SK-N-SH (cell line): ENCODE measurements at regions not wholly inside any gene's neighbourhood (a gene's known extent, or its start where the extent isn't known, plus 50 kb on each side); places are given as distances from the start of the nearest gene placed in this dataset.

Experiments used
- CTCF ChIA-PET: fragments of 300-600, 350-600 bp; formaldehyde crosslinking; extraction: SDS; loops from one replicate; lab custom pipeline; 2021; lab: Yijun Ruan, JAX
- POLR2A ChIA-PET: fragments of 350-600 bp; sonication (Branson Sonifier 250); formaldehyde crosslinking; extraction: SDS; loops from one replicate; lab custom pipeline; 2020; ENCODE audit warnings: antibody characterized with exemption, inconsistent platforms; lab: Yijun Ruan, JAX
- DNase-seq: peaks from one replicate; pipeline ENCODE4 v3.0.0; 2012
- H2AFZ ChIP-seq: fragments of 200-600 bp; sonication (generic); 2 replicates; pipeline ENCODE4 v1.8.1; 2016; ENCODE audit warnings: antibody characterized with exemption, mild to moderate bottlenecking, low read depth
- H3F3A ChIP-seq: fragments of 200-600 bp; sonication (generic); replicated peaks from 2 replicates; pipeline ENCODE3; 2016; ENCODE audit warnings: antibody characterized with exemption, mild to moderate bottlenecking; ENCODE audit not compliant: insufficient read depth
- H3K27ac ChIP-seq, 2 experiments: fragments of 200-500 bp in 1 of 2; fragments of 200-600 bp in 1 of 2; sonication (Bioruptor generic) in 1 of 2; sonication (generic), shearing (Covaris generic) in 1 of 2; 2 replicates each; pipeline versions ENCODE4 v1.5.1 to v1.6.1; 2014 to 2016; ENCODE audit warnings: low read depth in 2 of 2, inconsistent platforms in 1 of 2, low read length in 1 of 2, mild to moderate bottlenecking in 1 of 2, mixed read lengths in 1 of 2
- H3K27me3 ChIP-seq: fragments of 200-600 bp; sonication (generic), shearing (Covaris generic); 2 replicates; pipeline ENCODE4 v1.6.1; 2016; ENCODE audit warnings: mixed run types; ENCODE audit not compliant: insufficient read depth
- H3K36me3 ChIP-seq, 2 experiments: fragments of 200-500 bp in 1 of 2; fragments of 200-600 bp in 1 of 2; sonication (Bioruptor generic) in 1 of 2; sonication (generic) in 1 of 2; replicated peaks in 1 of 2; 2 replicates each; pipeline versions ENCODE3 to v1.5.1; 2014 to 2016; ENCODE audit warnings: low read length in 1 of 2, mild to moderate bottlenecking in 1 of 2; ENCODE audit not compliant: insufficient read depth in 2 of 2, control insufficient read depth in 1 of 2
- H3K4me1 ChIP-seq, 2 experiments: fragments of 200-500 bp in 1 of 2; fragments of 200-600 bp in 1 of 2; sonication (Bioruptor generic) in 1 of 2; sonication (generic), shearing (Covaris generic) in 1 of 2; 2 replicates each; pipeline versions ENCODE4 v1.5.1 to v1.6.1; 2014 to 2016; ENCODE audit warnings: low read depth in 1 of 2, low read length in 1 of 2, mixed run types in 1 of 2; ENCODE audit not compliant: insufficient read depth in 2 of 2, control insufficient read depth in 1 of 2
- H3K4me2 ChIP-seq: fragments of 200-600 bp; sonication (generic), shearing (Covaris generic); 2 replicates; pipeline ENCODE4 v1.6.1; 2017; ENCODE audit warnings: mixed run types
- H3K4me3 ChIP-seq, 2 experiments: fragments of 200-500 bp in 1 of 2; fragments of 200-600 bp in 1 of 2; sonication (Bioruptor generic) in 1 of 2; sonication (generic), shearing (Covaris generic) in 1 of 2; 2 replicates each; pipeline versions ENCODE4 v1.5.1 to v1.8.1; 2014 to 2016; ENCODE audit warnings: low read depth in 2 of 2, inconsistent platforms in 1 of 2, low read length in 1 of 2, mild to moderate bottlenecking in 1 of 2, mixed read lengths in 1 of 2, moderate library complexity in 1 of 2
- H3K79me2 ChIP-seq: fragments of 200-600 bp; sonication (generic); 2 replicates; pipeline ENCODE4 v1.8.1; 2017; ENCODE audit warnings: mild to moderate bottlenecking; ENCODE audit not compliant: insufficient read depth
- H3K9ac ChIP-seq: fragments of 200-600 bp; sonication (generic); 2 replicates; pipeline ENCODE4 v1.6.1; 2017; ENCODE audit warnings: mixed run types
- H3K9me2 ChIP-seq: fragments of 200-600 bp; sonication (generic); 2 replicates; pipeline ENCODE4 v1.6.1; 2017; ENCODE audit warnings: mixed run types
- H3K9me3 ChIP-seq: fragments of 200-600 bp; sonication (generic); 2 replicates; pipeline ENCODE4 v1.6.1; 2017; ENCODE audit warnings: mixed run types, mild to moderate bottlenecking, moderate library complexity
- H4K20me1 ChIP-seq: fragments of 200-600 bp; sonication (generic); 2 replicates; pipeline ENCODE4 v1.6.1; 2017; ENCODE audit warnings: mild to moderate bottlenecking, mixed run types; ENCODE audit not compliant: insufficient read depth
- CTCF ChIP-seq: fragments of 200-600 bp; sonication (generic); IDR thresholded peaks from 2 replicates; pipeline ENCODE4 v1.6.1; 2017; ENCODE audit warnings: antibody characterized with exemption, mild to moderate bottlenecking, moderate library complexity
- ELF1 ChIP-seq: IDR thresholded peaks from 2 replicates; pipeline ENCODE4 v1.4.0; 2012
- EP300 ChIP-seq, 2 experiments: IDR thresholded peaks; 2 replicates each; pipeline versions ENCODE4 v1.4.0 to v1.6.1; 2012; ENCODE audit warnings: borderline replicate concordance in 1 of 2, low read depth in 1 of 2, low read length in 1 of 2
- EZH2phosphoT487 ChIP-seq: fragments of 200-600 bp; sonication (generic); IDR thresholded peaks from 2 replicates; pipeline ENCODE4 v1.6.1; 2017; ENCODE audit warnings: low read depth, mixed run types, mild to moderate bottlenecking, antibody characterized with exemption, moderate library complexity, borderline replicate concordance
- GABPA ChIP-seq: IDR thresholded peaks from 2 replicates; pipeline ENCODE4 v1.4.0; 2012; ENCODE audit warnings: low read depth, mild to moderate bottlenecking
- JUND ChIP-seq: IDR thresholded peaks from 2 replicates; pipeline ENCODE4 v1.4.0; 2012
- NFIC ChIP-seq: IDR thresholded peaks from 2 replicates; pipeline ENCODE4 v1.4.0; 2012; ENCODE audit warnings: borderline replicate concordance
- NRF1 ChIP-seq: IDR thresholded peaks from 2 replicates; pipeline ENCODE4 v1.6.1; 2012; ENCODE audit warnings: low read depth, mild to moderate bottlenecking, low read length
- RCOR1 ChIP-seq: fragments of 150-350 bp; IDR thresholded peaks from 2 replicates; pipeline ENCODE4 v1.6.1; 2017; ENCODE audit warnings: antibody characterized with exemption, low read length
- RFX5 ChIP-seq: IDR thresholded peaks from 2 replicates; pipeline ENCODE4 v1.6.1; 2012; ENCODE audit warnings: mild to moderate bottlenecking, improper control_type of control experiment, low read length
- RXRA ChIP-seq: IDR thresholded peaks from 2 replicates; pipeline ENCODE4 v1.4.0; 2012; ENCODE audit warnings: low read depth, mild to moderate bottlenecking, borderline replicate concordance
- SMC3 ChIP-seq: IDR thresholded peaks from 2 replicates; pipeline ENCODE4 v1.6.1; 2012; ENCODE audit warnings: low read depth, low read length, improper control_type of control experiment
- TAF1 ChIP-seq: IDR thresholded peaks from 2 replicates; pipeline ENCODE4 v1.6.1; 2012; ENCODE audit warnings: low read depth, mild to moderate bottlenecking, low read length, moderate library complexity, borderline replicate concordance
- TCF12 ChIP-seq: IDR thresholded peaks from 2 replicates; pipeline ENCODE4 v1.4.0; 2012
- TEAD4 ChIP-seq: IDR thresholded peaks from 2 replicates; pipeline ENCODE4 v1.4.0; 2012; ENCODE audit warnings: mild to moderate bottlenecking, borderline replicate concordance; ENCODE audit not compliant: insufficient read depth
- YY1 ChIP-seq: IDR thresholded peaks from 2 replicates; pipeline ENCODE4 v1.4.0; 2012; ENCODE audit warnings: low read depth, mild to moderate bottlenecking
- WGBS: methylation state at CpG from one replicate; pipeline ENCODE4 v1.1.6; 2017; ENCODE audit warnings: low lambda C conversion rate; 5-methylcytosine and 5-hydroxymethylcytosine counted together
- TF ChIP-seq, protein P1 (sequence below): IDR thresholded peaks from 2 replicates; pipeline ENCODE4 v1.4.0; 2012; ENCODE audit warnings: low read depth
- TF ChIP-seq, protein P2 (sequence below): IDR thresholded peaks from 2 replicates; pipeline ENCODE4 v1.4.0; 2012; ENCODE audit warnings: low read depth, borderline replicate concordance
- TF ChIP-seq, protein P3 (sequence below): fragments of 150-350 bp; IDR thresholded peaks from 2 replicates; pipeline ENCODE4 v1.6.1; 2017; ENCODE audit warnings: antibody characterized with exemption, low read length, low read depth, borderline replicate concordance
- TF ChIP-seq, protein P4 (sequence below): fragments of 150-350 bp; IDR thresholded peaks from 2 replicates; pipeline ENCODE4 v1.6.1; 2016; ENCODE audit warnings: mild to moderate bottlenecking, low read depth, low read length

GRCh38 chr3:67094167-67094566, 96.1 kb downstream of the KBTBD8 start:
- Histone ChIP-seq H3K4me1 (no peaks in the 10 kb centered on the region), H3F3A (no peaks in the 10 kb centered on the region), H2AFZ (no peak overlapping the region), H3K9me2 (no peaks in the 10 kb centered on the region), H3K4me3 (no peak overlapping the region), H3K27ac (no peak overlapping the region), H4K20me1 (no peaks in the 10 kb centered on the region), H3K27me3 (no peaks in the 10 kb centered on the region), H3K9me3 (no peaks in the 10 kb centered on the region), H3K9ac (no peak overlapping the region), H3K79me2 (no peaks in the 10 kb centered on the region), H3K36me3 (no peaks in the 10 kb centered on the region), H3K4me2 (no peak overlapping the region)
- POLR2A ChIA-PET: no interaction called here
- no peak for DNase-seq
- TF ChIP-seq TEAD4: no peak
- no peak for TF ChIP-seq JUND
- no peak for TF ChIP-seq RCOR1
- no peak for TF ChIP-seq TCF12
- no peak for TF ChIP-seq NFIC
- TF ChIP-seq, protein P1, sequence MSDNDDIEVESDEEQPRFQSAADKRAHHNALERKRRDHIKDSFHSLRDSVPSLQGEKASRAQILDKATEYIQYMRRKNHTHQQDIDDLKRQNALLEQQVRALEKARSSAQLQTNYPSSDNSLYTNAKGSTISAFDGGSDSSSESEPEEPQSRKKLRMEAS: no peak
- TF ChIP-seq RXRA: no peak
- no peak for TF ChIP-seq CTCF
- TF ChIP-seq GABPA: no peak
- TF ChIP-seq, protein P2, sequence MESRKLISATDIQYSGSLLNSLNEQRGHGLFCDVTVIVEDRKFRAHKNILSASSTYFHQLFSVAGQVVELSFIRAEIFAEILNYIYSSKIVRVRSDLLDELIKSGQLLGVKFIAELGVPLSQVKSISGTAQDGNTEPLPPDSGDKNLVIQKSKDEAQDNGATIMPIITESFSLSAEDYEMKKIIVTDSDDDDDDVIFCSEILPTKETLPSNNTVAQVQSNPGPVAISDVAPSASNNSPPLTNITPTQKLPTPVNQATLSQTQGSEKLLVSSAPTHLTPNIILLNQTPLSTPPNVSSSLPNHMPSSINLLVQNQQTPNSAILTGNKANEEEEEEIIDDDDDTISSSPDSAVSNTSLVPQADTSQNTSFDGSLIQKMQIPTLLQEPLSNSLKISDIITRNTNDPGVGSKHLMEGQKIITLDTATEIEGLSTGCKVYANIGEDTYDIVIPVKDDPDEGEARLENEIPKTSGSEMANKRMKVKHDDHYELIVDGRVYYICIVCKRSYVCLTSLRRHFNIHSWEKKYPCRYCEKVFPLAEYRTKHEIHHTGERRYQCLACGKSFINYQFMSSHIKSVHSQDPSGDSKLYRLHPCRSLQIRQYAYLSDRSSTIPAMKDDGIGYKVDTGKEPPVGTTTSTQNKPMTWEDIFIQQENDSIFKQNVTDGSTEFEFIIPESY: no peak
- CTCF ChIA-PET: interaction anchor here (2.0 to 2.8 kb wide), 3 partner anchors 16 to 156 kb away, joined by 5 to 11 read pairs (median 7); no protein-coding TSS in a partner anchor
- WGBS: 60% methylated on average over 5 of the region's 5 CpGs

DNA sequence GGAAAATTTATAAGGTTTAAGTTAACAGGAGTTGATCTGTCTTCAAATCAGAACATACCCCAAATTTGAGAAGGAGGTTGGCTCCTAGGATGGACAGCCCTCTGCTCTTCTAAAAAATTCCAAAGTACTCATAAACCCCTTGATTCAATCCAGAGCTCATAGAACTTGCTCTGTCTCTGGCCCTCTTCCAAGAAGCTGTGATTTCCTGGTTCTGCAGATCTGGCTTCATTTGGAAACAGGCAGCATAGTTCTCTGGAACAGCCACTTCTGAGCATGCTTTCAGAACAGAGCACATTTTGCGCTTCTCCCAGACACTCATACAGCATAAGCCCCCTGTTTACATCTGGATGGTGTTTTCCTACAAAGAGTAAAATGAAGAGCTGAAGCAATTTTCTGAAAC, 96.7 kb downstream of the KBTBD8 start:
- WGBS: 8% methylated on average over 1 of the region's 1 CpG
- no peak for DNase-seq
- POLR2A ChIA-PET: no interaction called here

More for the DNA sequence above, 96.7 kb downstream of the KBTBD8 start:
- Histone ChIP-seq H3F3A (no peaks in the 10 kb centered on the region), H3K4me1 (no peaks in the 10 kb centered on the region), H3K79me2 (no peaks in the 10 kb centered on the region), H3K27ac (no peak overlapping the region), H3K4me2 (no peak overlapping the region), H3K9ac (no peak overlapping the region), H3K4me3 (no peak overlapping the region), H4K20me1 (no peaks in the 10 kb centered on the region), H2AFZ (no peak overlapping the region), H3K27me3 (no peaks in the 10 kb centered on the region), H3K9me3 (no peaks in the 10 kb centered on the region), H3K9me2 (no peaks in the 10 kb centered on the region), H3K36me3 (no peaks in the 10 kb centered on the region)
- CTCF ChIA-PET: interaction anchor here (0.7 to 2.1 kb wide), 3 partner anchors 15 to 156 kb away, joined by 5 to 7 read pairs (median 6); no protein-coding TSS in a partner anchor
- TF ChIP-seq GABPA: no peak
- TF ChIP-seq TCF12: no peak
- no peak for TF ChIP-seq EZH2phosphoT487
- no peak for TF ChIP-seq RXRA
- TF ChIP-seq, protein P3, sequence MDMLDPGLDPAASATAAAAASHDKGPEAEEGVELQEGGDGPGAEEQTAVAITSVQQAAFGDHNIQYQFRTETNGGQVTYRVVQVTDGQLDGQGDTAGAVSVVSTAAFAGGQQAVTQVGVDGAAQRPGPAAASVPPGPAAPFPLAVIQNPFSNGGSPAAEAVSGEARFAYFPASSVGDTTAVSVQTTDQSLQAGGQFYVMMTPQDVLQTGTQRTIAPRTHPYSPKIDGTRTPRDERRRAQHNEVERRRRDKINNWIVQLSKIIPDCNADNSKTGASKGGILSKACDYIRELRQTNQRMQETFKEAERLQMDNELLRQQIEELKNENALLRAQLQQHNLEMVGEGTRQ: no peak
- no peak for TF ChIP-seq RFX5
- TF ChIP-seq TAF1: no peak
- no peak for TF ChIP-seq NRF1
- TF ChIP-seq EP300 (IDR thresholded peaks at IDR 0.05; ENCODE audit: borderline replicate concordance in 1 of 2, low read depth in 1 of 2, low read length in 1 of 2): no peak
- TF ChIP-seq YY1: no peak
- TF ChIP-seq JUND: no peak
- TF ChIP-seq TEAD4: no peak
- no peak for TF ChIP-seq ELF1
- TF ChIP-seq SMC3: no peak
- TF ChIP-seq, protein P4, sequence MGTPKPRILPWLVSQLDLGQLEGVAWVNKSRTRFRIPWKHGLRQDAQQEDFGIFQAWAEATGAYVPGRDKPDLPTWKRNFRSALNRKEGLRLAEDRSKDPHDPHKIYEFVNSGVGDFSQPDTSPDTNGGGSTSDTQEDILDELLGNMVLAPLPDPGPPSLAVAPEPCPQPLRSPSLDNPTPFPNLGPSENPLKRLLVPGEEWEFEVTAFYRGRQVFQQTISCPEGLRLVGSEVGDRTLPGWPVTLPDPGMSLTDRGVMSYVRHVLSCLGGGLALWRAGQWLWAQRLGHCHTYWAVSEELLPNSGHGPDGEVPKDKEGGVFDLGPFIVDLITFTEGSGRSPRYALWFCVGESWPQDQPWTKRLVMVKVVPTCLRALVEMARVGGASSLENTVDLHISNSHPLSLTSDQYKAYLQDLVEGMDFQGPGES: no peak
- TF ChIP-seq, protein P1: no peak
